GM18867 (cell line): ENCODE measurements at regions not wholly inside any gene's neighbourhood (a gene's known extent, or its start where the extent isn't known, plus 50 kb on each side); places are given as distances from the start of the nearest gene placed in this dataset.
"Not testable (repeated sequence)": the region's sequence is repeated elsewhere in the genome, so short reads cannot be mapped to it uniquely, and the experiment has no call there.

Experiments
- ATAC-seq: cut with Tn5 transposase; IDR thresholded peaks from one replicate; pipeline ENCODE4 v1.9.1; 2021; ENCODE audit warnings: mild to moderate bottlenecking, moderate library complexity; ENCODE audit not compliant: unreplicated experiment

DNA sequence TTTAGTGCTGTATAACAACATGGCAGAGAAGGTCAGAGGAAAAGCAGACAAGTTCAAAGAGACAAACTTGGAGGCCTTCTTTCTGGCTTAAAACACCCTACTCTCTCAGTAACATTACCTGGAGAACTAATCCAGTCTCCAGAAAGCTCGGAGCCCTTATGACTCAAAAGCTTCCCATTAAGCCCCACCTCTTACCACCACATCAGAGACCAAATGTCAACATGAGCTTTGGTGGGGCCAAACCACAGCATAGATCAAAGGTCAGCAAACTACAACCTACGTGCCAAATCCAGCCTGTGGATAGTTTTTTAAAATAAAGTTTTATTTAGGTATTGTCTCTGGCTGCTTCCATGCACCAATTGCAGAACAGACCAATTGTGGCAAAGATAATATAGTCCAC is 589.9 kb downstream of the DNAH5 start:
- no peak for ATAC-seq

DNA sequence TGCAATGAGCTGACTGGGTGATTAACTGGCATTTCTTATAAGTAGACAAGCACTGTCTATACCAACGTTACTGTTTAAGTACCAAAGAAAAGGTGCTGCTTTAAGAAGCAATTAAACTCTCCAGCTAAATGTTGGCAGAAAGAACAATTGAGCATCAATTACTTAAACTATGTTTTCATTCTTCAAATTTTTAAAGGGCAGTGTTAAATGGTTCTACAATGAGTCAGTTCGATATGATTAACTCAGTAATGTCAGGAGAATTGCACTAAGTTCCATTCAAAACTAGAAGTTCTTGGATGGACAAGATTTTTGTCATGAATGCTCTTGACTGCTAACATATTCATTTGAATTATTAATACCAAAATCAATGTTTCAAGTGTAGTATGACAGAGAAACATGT is 593.7 kb downstream of the DNAH5 start:
- no peak for ATAC-seq

GRCh38 chr5:13348568-13348967 is 595.9 kb downstream of the DNAH5 start:
- ATAC-seq: no peak

GRCh38 chr5:13346401-13346800 is 598.1 kb downstream of the DNAH5 start:
- no peak for ATAC-seq

DNA sequence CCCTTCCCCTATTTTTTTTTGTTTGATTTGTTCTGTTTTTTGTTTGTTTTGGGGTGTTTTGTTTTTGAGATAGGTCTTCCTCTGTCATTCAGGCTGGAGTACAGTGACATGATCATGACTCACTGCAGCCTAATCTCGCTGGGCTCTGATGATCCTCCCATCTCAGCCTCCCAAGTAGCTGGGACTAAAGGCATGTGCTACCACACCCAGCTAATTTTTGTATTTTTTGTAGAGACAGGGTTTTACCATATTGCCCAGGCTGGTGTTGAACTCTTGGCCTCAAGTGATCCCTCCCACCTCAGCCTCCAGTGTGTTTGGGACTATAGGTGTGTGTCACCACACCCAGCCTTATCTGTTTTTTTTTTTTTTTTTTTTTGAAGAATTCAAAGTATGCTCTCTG is 605.4 kb downstream of the DNAH5 start:
- ATAC-seq: no peak

DNA sequence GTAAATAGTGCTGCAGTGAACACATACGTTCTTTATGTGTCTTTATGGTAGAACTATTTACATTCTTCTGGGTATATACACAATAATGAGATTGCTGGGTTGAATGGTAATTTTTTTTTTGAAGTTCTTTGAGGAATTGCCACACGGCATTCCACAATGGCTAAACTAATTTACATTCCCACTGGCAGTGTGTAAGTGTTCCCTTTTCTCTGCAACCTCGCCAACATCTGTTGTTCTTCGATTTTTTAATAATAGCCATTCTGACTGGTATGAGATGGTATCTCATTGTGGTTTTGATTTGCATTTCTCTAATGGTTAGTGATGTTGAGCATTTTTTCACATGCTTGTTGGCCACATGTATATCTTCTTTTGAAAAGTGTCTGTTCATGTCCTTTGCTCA is 609.5 kb downstream of the DNAH5 start:
- not testable (repeated sequence) for ATAC-seq

DNA sequence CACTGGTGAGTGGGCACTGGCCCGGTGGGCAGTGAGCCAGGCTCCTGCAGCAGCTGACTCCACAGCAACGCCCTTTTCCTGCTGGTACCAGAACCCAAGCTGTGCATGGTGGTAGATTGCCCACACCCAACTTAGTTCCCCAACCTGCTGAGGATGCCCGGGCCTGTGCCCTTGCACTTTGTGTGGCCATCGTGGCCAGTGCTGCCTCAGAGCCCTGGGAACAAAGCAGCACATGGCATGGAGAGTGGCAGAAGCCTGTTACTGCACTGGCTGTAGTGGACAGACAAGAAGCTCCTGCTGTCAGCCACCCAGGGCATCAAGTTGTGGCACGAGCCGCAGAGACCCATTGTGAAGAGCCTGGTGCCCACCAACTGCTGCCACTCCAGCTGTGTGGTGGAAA is 612.9 kb downstream of the DNAH5 start:
- no peak for ATAC-seq

DNA sequence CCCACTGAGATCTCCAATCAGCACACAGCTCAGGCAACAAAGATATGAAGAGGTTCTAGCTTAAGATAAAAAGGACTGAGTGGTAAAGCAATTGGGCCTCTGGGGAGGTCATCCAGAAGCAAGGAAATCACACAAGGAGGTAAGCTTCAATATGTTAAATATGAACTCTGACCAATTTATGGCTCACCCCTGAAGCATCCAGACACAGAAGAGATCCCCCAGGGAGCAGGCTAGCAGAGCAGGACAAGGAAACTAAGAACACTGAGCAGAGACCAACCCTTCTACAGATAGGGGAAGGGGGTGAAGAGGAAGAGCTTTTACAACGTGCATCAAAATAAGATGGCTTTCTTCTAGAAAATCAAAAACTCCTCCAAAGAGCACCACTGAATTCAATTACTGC is 616.2 kb downstream of the DNAH5 start:
- no peak for ATAC-seq

DNA sequence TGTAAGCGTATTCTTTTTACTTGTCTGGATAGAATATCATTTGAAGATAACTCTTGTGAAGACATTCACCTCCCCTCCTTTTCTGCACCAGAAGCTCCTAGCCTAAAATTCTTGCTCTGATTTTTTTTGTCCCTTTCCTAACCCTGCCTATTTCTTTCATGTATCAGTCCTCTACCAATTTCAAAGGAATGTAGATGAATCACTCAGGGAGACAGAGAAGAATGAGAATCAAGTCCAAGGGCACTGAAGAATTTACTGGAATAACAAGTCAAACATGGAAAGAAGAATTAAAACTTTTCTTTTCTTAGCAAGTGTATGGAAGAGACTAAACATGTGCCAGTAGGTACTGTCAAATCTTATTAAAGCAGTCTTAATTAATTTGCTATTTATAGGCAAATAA is 618.7 kb downstream of the DNAH5 start:
- no peak for ATAC-seq

DNA sequence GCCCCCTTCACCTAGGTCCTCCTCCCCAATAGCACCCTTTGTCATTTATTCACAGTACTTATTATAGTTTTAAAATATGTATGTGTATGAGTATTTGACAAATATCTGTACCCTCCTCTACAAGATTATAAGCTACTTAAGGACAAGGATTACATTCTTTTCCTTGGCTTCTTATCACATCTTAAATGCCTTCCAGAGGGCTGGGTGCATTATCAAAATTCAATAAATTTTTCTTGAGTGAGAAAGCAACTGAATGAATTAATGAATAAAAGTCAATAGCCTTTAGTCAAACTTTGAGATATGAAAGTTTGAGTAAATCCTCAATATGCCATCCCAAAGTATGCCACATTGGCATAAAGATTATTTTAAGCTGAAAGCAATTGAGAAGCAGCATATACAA is 621.7 kb downstream of the DNAH5 start:
- ATAC-seq: no peak

GRCh38 chr5:13317654-13318053 is 626.8 kb downstream of the DNAH5 start:
- no peak for ATAC-seq

DNA sequence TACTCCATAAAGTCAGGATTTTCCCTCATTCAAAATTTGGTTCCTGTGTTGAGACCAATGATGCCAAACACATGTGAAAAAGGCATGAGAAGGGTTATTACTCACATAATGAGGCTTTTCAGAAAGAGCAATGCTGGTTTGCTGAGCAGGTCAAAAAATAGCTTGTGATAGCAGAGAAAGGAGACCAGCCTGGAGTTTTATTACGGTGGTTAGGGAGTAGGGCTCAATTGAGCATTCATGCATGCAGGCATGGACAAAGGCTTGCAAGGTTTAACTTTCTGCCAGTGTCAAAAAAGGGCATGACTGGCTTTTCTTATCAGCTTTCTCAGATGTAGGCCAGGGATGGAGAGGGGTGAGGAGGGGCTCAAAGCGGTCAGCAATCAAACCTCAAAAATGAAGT is 628.3 kb downstream of the DNAH5 start:
- ATAC-seq: no peak

GRCh38 chr5:13307480-13307879 is 637.0 kb downstream of the DNAH5 start:
- no peak for ATAC-seq

- no peak for ATAC-seq
These were observed 641.0 kb downstream of the DNAH5 start for GRCh38 chr5:13303445-13303844.

GRCh38 chr5:13278811-13279210 is 665.7 kb downstream of the DNAH5 start:
- no peak for ATAC-seq

- peak; percentile 43 for ATAC-seq
These were observed 666.3 kb downstream of the DNAH5 start for GRCh38 chr5:13278148-13278547.

DNA sequence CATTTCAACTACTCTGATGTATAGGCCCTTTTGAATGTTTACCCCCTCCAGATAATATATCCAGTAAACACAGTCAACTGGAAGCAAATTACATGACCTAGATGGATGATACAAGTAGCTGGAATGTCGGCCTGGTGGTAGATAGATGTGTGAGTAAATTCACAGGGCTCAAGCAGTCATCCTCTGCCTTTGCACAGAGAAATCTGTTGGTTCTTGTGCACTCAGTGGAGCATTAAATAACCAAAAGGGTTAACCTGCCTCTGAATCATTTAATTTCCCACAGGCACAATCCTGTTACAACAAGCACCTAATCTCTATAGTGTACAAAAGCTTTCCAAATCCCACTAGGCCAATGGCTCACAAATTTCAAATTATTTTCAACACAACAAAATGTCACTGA is 668.3 kb downstream of the DNAH5 start:
- no peak for ATAC-seq

- ATAC-seq: no peak
These were observed 680.8 kb downstream of the DNAH5 start for GRCh38 chr5:13263701-13264100.

- no peak for ATAC-seq
These were observed 691.4 kb downstream of the DNAH5 start for GRCh38 chr5:13253111-13253510.

DNA sequence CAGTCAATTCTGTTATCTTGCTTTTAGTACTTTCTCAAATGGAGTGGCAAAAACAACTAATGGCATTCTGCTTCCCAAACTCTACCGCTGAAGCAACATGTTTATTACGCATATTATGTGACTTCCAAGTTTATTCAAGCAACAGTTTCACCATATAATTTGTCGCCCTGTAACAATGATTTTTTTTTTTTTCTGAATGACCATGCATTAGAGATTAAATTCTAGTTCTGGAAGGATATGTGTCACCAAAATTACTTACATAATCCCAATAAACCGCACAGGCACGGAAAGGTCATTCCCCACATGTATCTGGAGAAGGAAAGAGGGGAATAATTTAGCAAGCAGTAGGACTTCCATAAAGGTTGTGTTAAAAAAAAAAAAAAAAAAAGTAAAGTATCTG is 691.8 kb downstream of the DNAH5 start:
- no peak for ATAC-seq

GRCh38 chr5:13251623-13252376 is 692.7 kb downstream of the DNAH5 start:
- no peak for ATAC-seq

DNA sequence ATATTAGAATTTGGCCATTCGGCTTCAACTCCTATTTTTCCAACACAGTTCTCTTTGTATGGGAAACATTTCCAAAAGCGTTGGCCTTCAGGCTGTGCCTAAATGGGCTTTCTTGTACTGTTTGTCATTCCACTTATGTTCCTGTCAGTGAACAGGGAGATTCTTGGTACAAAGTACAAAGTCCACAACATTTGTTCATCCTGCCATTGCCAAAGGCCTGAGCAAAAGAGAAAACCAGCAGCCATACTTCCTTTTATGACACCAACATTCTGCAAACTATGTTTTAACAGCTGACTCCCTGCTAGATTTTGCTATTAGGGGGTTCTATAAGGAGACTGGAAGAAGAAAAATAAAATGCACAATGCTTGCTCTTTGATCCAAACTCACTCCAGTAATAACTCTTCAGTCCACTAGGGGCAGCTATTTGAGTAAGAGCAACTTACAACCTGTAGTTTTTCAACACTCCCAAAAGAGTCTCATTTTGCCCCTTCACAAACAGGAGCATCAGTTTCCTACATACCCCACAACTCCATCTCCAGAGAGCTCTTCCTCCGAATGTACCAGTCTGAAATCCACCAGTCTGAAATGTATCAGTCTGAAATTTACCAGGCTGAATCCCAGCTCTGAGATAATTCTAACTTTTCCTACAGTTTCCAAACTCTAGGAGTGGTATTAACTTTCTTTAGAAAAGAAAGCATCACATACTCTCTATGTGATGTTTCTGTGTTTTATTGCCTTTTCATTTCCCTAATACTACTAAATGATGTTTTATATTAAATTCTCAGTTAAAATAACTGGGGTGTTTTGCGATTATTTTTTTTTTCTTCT is 693.8 kb downstream of the DNAH5 start:
- ATAC-seq: peak; percentile 76
